A673 (cell line): ENCODE measurements at regions not wholly inside any gene's neighbourhood (a gene's known extent, or its start where the extent isn't known, plus 50 kb on each side); places are given as distances from the start of the nearest gene placed in this dataset.

Experiments
- CTCF ChIP-seq: fragments of 300-800, 200-600 bp; sonication (generic); conservative IDR thresholded peaks from 2 replicates; pipeline ENCODE4 v1.5.1; 2017; ENCODE audit warnings: low read depth, mild to moderate bottlenecking, antibody characterized with exemption, low read length, moderate library complexity, mixed read lengths
- EZH2 ChIP-seq: fragments of 200-600 bp; sonication (generic); IDR thresholded peaks from 2 replicates; pipeline ENCODE4 v1.6.1; 2017; ENCODE audit warnings: borderline replicate concordance, low read depth, mild to moderate bottlenecking, mixed read lengths, antibody characterized with exemption, low read length; ENCODE audit not compliant: poor library complexity, severe bottlenecking

DNA sequence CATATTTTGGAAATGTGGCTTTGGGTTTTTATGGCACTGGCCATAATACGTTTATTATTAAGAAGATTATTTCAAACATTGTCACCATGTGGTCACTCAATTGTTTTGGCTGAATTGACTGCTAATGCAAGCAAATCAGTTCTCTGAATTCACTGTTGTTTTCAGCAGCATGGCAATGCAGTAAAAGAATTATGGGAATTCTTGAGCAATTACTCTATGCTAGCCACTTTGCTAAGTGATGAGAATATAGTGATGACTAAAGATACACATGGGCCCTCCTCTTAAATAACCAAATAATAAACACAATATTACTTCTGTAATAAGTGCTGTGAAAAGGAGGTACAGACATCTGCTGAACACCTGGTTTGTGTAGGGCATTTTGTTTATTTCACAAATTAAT is 58.0 kb upstream of the FANCL start:
- TF ChIP-seq CTCF: no peak
- TF ChIP-seq EZH2: no peak
